HepG2 (cell line): ENCODE measurements at regions not wholly inside any gene's neighbourhood (a gene's known extent, or its start where the extent isn't known, plus 50 kb on each side); places are given as distances from the start of the nearest gene placed in this dataset.

Source experiments
- ATAC-seq: fragments of 200-7000 bp; cut with Tn5 transposase; 3 replicates; pipeline ENCODE4 v1.9.1; 2020; ENCODE audit warnings: mild to moderate bottlenecking, moderate library complexity
- BruUV-seq: library from RNA; stranded (reverse); fragments of 400-500 nt; replicated peaks from 2 replicates; lab custom pipeline; 2021; lab: Mats Ljungman, UMichigan
- CTCF ChIA-PET: fragments of 300-600 bp; formaldehyde crosslinking; extraction: SDS; loops from one replicate; lab custom pipeline; 2021; ENCODE audit warnings: low total read pairs, inconsistent platforms, low intra/inter-chr PET ratio; lab: Yijun Ruan, JAX
- POLR2A ChIA-PET: fragments of 350-600 bp; sonication (Branson Sonifier 250); formaldehyde crosslinking; loops from one replicate; lab custom pipeline; 2020; ENCODE audit warnings: antibody characterized with exemption, inconsistent platforms; lab: Yijun Ruan, JAX
- DNase-seq: peaks from one replicate; pipeline ENCODE4 v3.0.0-alpha.2; 2015; ENCODE audit warnings: low spot score
- FAIRE-seq: peaks from 3 replicates; lab custom pipeline; 2011; peaks lifted over from hg19 to GRCh38; lab: Jason Lieb, UNC
- H2AFZ ChIP-seq: one replicate; pipeline ENCODE4 v1.6.1; 2011; ENCODE audit warnings: low read length, inconsistent platforms
- H3K27ac ChIP-seq: fragments of 300-600 bp; 3 replicates; pipeline ENCODE4 v1.8.0; 2011; ENCODE audit warnings: mixed run types, mild to moderate bottlenecking, mixed read lengths, low read length, inconsistent platforms; ENCODE audit not compliant: insufficient read depth; ENCODE audit errors: extremely low read length
- H3K27me3 ChIP-seq, 2 experiments: fragments of 200-600 bp in 1 of 2; 2 replicates in 1 of 2; 3 replicates in 1 of 2; pipeline versions ENCODE4 v1.6.0 to v1.8.0; 2011; ENCODE audit warnings: low read length in 2 of 2, mild to moderate bottlenecking in 2 of 2, moderate library complexity in 2 of 2, inconsistent platforms in 1 of 2; ENCODE audit not compliant: insufficient read depth in 2 of 2, control insufficient read depth in 1 of 2
- H3K36me3 ChIP-seq, 2 experiments: fragments of 200-600 bp in 1 of 2; replicated peaks in 1 of 2; 2 replicates in 1 of 2; 3 replicates in 1 of 2; pipeline versions ENCODE4 v1.5.1 to v1.8.0; 2011; ENCODE audit warnings: low read length in 2 of 2, inconsistent platforms in 1 of 2; ENCODE audit not compliant: insufficient read depth in 2 of 2, control insufficient read depth in 1 of 2
- H3K4me1 ChIP-seq: 2 replicates; pipeline ENCODE4 v1.5.1; 2012; ENCODE audit warnings: low read length, inconsistent platforms; ENCODE audit not compliant: insufficient read depth
- H3K4me2 ChIP-seq: 2 replicates; pipeline ENCODE4 v1.6.0; 2011; ENCODE audit warnings: low read depth, low read length, inconsistent platforms
- H3K4me3 ChIP-seq, 3 experiments: fragments of 200-600 bp in 1 of 3; sonication (generic), shearing (Covaris generic) in 1 of 3; replicated peaks in 1 of 3; 2 replicates each; pipeline ENCODE4 v1.5.1; 2011 to 2016; ENCODE audit warnings: low read length in 3 of 3, inconsistent platforms in 2 of 3, low read depth in 2 of 3, mild to moderate bottlenecking in 2 of 3, control low read depth in 1 of 3, mixed read lengths in 1 of 3; ENCODE audit not compliant: insufficient read depth in 1 of 3
- H3K79me2 ChIP-seq: one replicate; pipeline ENCODE4 v1.6.1; 2011; ENCODE audit warnings: low read length, inconsistent platforms; ENCODE audit not compliant: insufficient read depth
- H3K9ac ChIP-seq: 2 replicates; pipeline ENCODE4 v1.6.0; 2011; ENCODE audit warnings: mild to moderate bottlenecking, low read depth, low read length, inconsistent platforms; ENCODE audit not compliant: insufficient read depth
- H3K9me3 ChIP-seq: 2 replicates; pipeline ENCODE4 v1.5.1; 2012; ENCODE audit warnings: mild to moderate bottlenecking, low read length
- H4K20me1 ChIP-seq: 2 replicates; pipeline ENCODE4 v1.6.0; 2011; ENCODE audit warnings: inconsistent platforms, mild to moderate bottlenecking, low read length, moderate library complexity; ENCODE audit not compliant: insufficient read depth
- CSRNP1 ChIP-seq: sonication (generic); formaldehyde crosslinking; IDR thresholded peaks from 2 replicates; pipeline ENCODE4 v1.8.1; 2023; ENCODE audit warnings: mild to moderate bottlenecking, missing genetic modification reagents
- JUND ChIP-seq: sonication (generic); formaldehyde crosslinking; IDR thresholded peaks from 2 replicates; pipeline ENCODE4 v1.8.0; 2022; ENCODE audit warnings: mild to moderate bottlenecking, missing genetic modification reagents
- NONO ChIP-seq, 2 experiments: fragments of 450-650 bp in 1 of 2; sonication (generic) in 1 of 2; formaldehyde crosslinking in 1 of 2; IDR thresholded peaks in 1 of 2; conservative IDR thresholded peaks in 1 of 2; 2 replicates each; pipeline versions ENCODE4 v1.6.1 to v1.8.0; 2017 to 2022; ENCODE audit warnings: mild to moderate bottlenecking in 1 of 2, missing genetic modification reagents in 1 of 2, moderate library complexity in 1 of 2
- PRDM10 ChIP-seq: sonication (generic); formaldehyde crosslinking; IDR thresholded peaks from 2 replicates; pipeline ENCODE4 v1.4.0; 2020; ENCODE audit warnings: low read depth, missing genetic modification reagents
- SKIL ChIP-seq: sonication (generic); formaldehyde crosslinking; IDR thresholded peaks from 2 replicates; pipeline ENCODE4 v1.8.0; 2022; ENCODE audit warnings: missing genetic modification reagents, mild to moderate bottlenecking, moderate library complexity, borderline replicate concordance
- TFDP1 ChIP-seq: IDR thresholded peaks from 2 replicates; pipeline ENCODE4 v1.6.1; 2016; ENCODE audit warnings: missing compliant biosample characterization, missing genetic modification reagents, borderline replicate concordance
- ZHX2 ChIP-seq, 2 experiments: sonication (generic) in 1 of 2; formaldehyde crosslinking in 1 of 2; IDR thresholded peaks; 2 replicates each; pipeline versions ENCODE4 v1.6.1 to v1.9.0; 2014 to 2022; ENCODE audit warnings: antibody characterized with exemption in 1 of 2, borderline replicate concordance in 1 of 2, inconsistent platforms in 1 of 2, low read depth in 1 of 2, missing genetic modification reagents in 1 of 2
- ZNF460 ChIP-seq: sonication (generic); formaldehyde crosslinking; IDR thresholded peaks from 2 replicates; pipeline ENCODE4 v1.5.1; 2020; ENCODE audit warnings: missing genetic modification reagents, mild to moderate bottlenecking, borderline replicate concordance
- WGBS: methylation state at CpG from one replicate; pipeline ENCODE4 v1.1.6; 2017; ENCODE audit warnings: low lambda C conversion rate; 5-methylcytosine and 5-hydroxymethylcytosine counted together
- in situ Hi-C: cut with HindIII; loops from 2 replicates; pipeline ENCODE4 v1.10.0; 2017; ENCODE audit warnings: low pct_unique_long_range_greater_than_20kb; ENCODE audit not compliant: extremely low pct_ligation_motif_present
- intact Hi-C: fragments of 100-400 bp; cut with micrococcal nuclease; formaldehyde crosslinking; loops from one replicate; pipeline ENCODE4 v1.10.0; 2022; ENCODE audit not compliant: unreplicated experiment

- H3K27me3 ChIP-seq = no peaks in the 10 kb centered on the region
- peaks cover 12% of the 10 kb centered on the region; the same call in 1 of the 2 replicates for H3K9me3 ChIP-seq
- no peaks in the 10 kb centered on the region for H3K36me3 ChIP-seq
- FAIRE-seq (no peak), DNase-seq (no peak), ATAC-seq (no peak)
- no peak overlapping the region for H3K4me2 ChIP-seq
- no peak overlapping the region for H3K27ac ChIP-seq
- H4K20me1 ChIP-seq = no peaks in the 10 kb centered on the region
- no peaks in the 10 kb centered on the region for H3K79me2 ChIP-seq
- ChIA-PET CTCF (no interaction called here), POLR2A (no interaction called here)
- H3K4me3 ChIP-seq = no peak overlapping the region
- WGBS = 4% methylated on average over 2 of the region's 2 CpGs
- H2AFZ ChIP-seq = no peak overlapping the region
- no peak overlapping the region for H3K9ac ChIP-seq
- H3K4me1 ChIP-seq = no peaks in the 10 kb centered on the region
- intact Hi-C loops = no loop called here
- in situ Hi-C loops = no loop called here
- no TSS peak for BruUV-seq
- TF ChIP-seq TFDP1 (no peak), CSRNP1 (CRISPR knock-in tag) (no peak), NONO (IDR thresholded peaks at IDR 0.05) (no peak), NONO (CRISPR knock-in tag; conservative IDR thresholded peaks at IDR 0.05) (no peak), ZNF460 (CRISPR knock-in tag) (no peak), PRDM10 (no peak), SKIL (no peak), JUND (CRISPR knock-in tag) (no peak), ZHX2 (IDR thresholded peaks at IDR 0.05; ENCODE audit: low read depth) (no peak), ZHX2 (CRISPR knock-in tag; IDR thresholded peaks at IDR 0.05; ENCODE audit: borderline replicate concordance) (no peak)
These were observed 376.9 kb downstream of the RND3 start for GRCh38 chr2:150110548-150110947.
